GM18907 (cell line): ENCODE measurements at regions not wholly inside any gene's neighbourhood (a gene's known extent, or its start where the extent isn't known, plus 50 kb on each side); places are given as distances from the start of the nearest gene placed in this dataset.

Experiments
- ATAC-seq: cut with Tn5 transposase; IDR thresholded peaks from one replicate; pipeline ENCODE4 v1.9.1; 2021; ENCODE audit warnings: mild to moderate bottlenecking, moderate library complexity; ENCODE audit not compliant: unreplicated experiment

- ATAC-seq: no peak
Observed at GRCh38 chr2:180110469-180110868, 103.4 kb upstream of the CWC22 start.

- ATAC-seq: no peak
Observed at GRCh38 chr2:180101846-180102245, 94.7 kb upstream of the CWC22 start.

- no peak for ATAC-seq
Observed at GRCh38 chr2:180099308-180099707, 92.2 kb upstream of the CWC22 start.

- ATAC-seq: no peak
Observed at GRCh38 chr2:180085144-180085543, 78.0 kb upstream of the CWC22 start.

GRCh38 chr2:180077295-180077906 lies 70.3 kb upstream of the CWC22 start:
- no peak for ATAC-seq

GRCh38 chr2:180075870-180076269 lies 68.8 kb upstream of the CWC22 start:
- no peak for ATAC-seq

- no peak for ATAC-seq
Observed at GRCh38 chr2:180071797-180072196, 64.7 kb upstream of the CWC22 start.

GRCh38 chr2:180063494-180064092 lies 56.5 kb upstream of the CWC22 start:
- ATAC-seq: no peak

- no peak for ATAC-seq
Observed at GRCh38 chr2:180062178-180062577, 55.1 kb upstream of the CWC22 start.

- ATAC-seq: no peak
Observed at GRCh38 chr2:180061546-180061945, 54.4 kb upstream of the CWC22 start.

GRCh38 chr2:180061085-180061484 lies 54.0 kb upstream of the CWC22 start:
- no peak for ATAC-seq

GRCh38 chr2:180058993-180059392 lies 51.9 kb upstream of the CWC22 start:
- no peak for ATAC-seq

- no peak for ATAC-seq
Observed at GRCh38 chr2:180057706-180058412, 50.8 kb upstream of the CWC22 start.
